ENCODE measurements at regions not wholly inside any gene's neighbourhood (a gene's known extent, or its start where the extent isn't known, plus 50 kb on each side); places are given as distances from the start of the nearest gene placed in this dataset.

- no peak for TF ChIP-seq ZBTB33 (IDR thresholded peaks at IDR 0.05)
- no peak for TF ChIP-seq REST (IDR thresholded peaks at IDR 0.05)
- TF ChIP-seq CTCF (IDR thresholded peaks at IDR 0.05; ENCODE audit: low read depth, low read length, missing input control), result no peak
- no peak for TF ChIP-seq TAF1 (conservative IDR thresholded peaks at IDR 0.05)
- TF ChIP-seq FOXA1 (IDR thresholded peaks at IDR 0.05), result no peak
- TF ChIP-seq SP1 (IDR thresholded peaks at IDR 0.05), result no peak
- no peak for TF ChIP-seq ATF3 (IDR thresholded peaks at IDR 0.05)
- TF ChIP-seq JUND (IDR thresholded peaks at IDR 0.05), result peak in 1 of 2 donors; percentile 15
- no peak for TF ChIP-seq NR2F2 (IDR thresholded peaks at IDR 0.05)
- TF ChIP-seq FOXA2 (IDR thresholded peaks at IDR 0.05), result peak; percentile 16
- no peak for TF ChIP-seq HNF4G (IDR thresholded peaks at IDR 0.05)
- TF ChIP-seq HNF4A (conservative IDR thresholded peaks at IDR 0.05), result peak in 1 of 2 donors; percentile 27
- WGBS, result 69% methylated on average over 2 of the region's 2 CpGs
- no peaks in the 10 kb centered on the region for H3K9me3 ChIP-seq (ENCODE audit: control insufficient read depth in 4 of 4, low read length in 3 of 4)
- H3K9ac ChIP-seq (ENCODE audit: low read depth in 1 of 2, low read length in 2 of 2), result no peak overlapping the region
- H3K27me3 ChIP-seq (ENCODE audit: control insufficient read depth in 4 of 4, insufficient read depth in 4 of 4, low read length in 3 of 4), result no peaks in the 10 kb centered on the region
- H3K4me3 ChIP-seq (ENCODE audit: low read depth in 1 of 3, low read length in 3 of 3), result no peak overlapping the region
- no peak for DNase-seq (ENCODE audit: low spot score)
- H3K4me1 ChIP-seq (ENCODE audit: control insufficient read depth in 4 of 4, insufficient read depth in 4 of 4, low read length in 3 of 4), result peaks cover 5 to 23% (median 15%) of the 10 kb centered on the region in 4 donors
- H3K36me3 ChIP-seq (ENCODE audit: control insufficient read depth in 4 of 4, insufficient read depth in 3 of 4, low read depth in 1 of 4, low read length in 3 of 4), result no peaks in the 10 kb centered on the region
- no peak overlapping the region for H3K27ac ChIP-seq (ENCODE audit: low read depth in 1 of 2, low read length in 2 of 2)
Observed at GRCh38 chr3:110711851-110712516, 359.6 kb upstream of the NECTIN3 start.

- H3K4me3 ChIP-seq (ENCODE audit: low read depth in 1 of 3, low read length in 3 of 3), result no peak overlapping the region
- no peak overlapping the region for H3K9ac ChIP-seq (ENCODE audit: low read depth in 1 of 2, low read length in 2 of 2)
- no peak overlapping the region for H3K27ac ChIP-seq (ENCODE audit: low read depth in 1 of 2, low read length in 2 of 2)
- no peaks in the 10 kb centered on the region for H3K36me3 ChIP-seq (ENCODE audit: control insufficient read depth in 4 of 4, insufficient read depth in 3 of 4, low read depth in 1 of 4, low read length in 3 of 4)
- no peaks in the 10 kb centered on the region for H3K9me3 ChIP-seq (ENCODE audit: control insufficient read depth in 4 of 4, low read length in 3 of 4)
- WGBS, result 21% methylated on average over 2 of the region's 2 CpGs
- peaks cover 0 to 13% (median 9%) of the 10 kb centered on the region in 4 donors for H3K4me1 ChIP-seq (ENCODE audit: control insufficient read depth in 4 of 4, insufficient read depth in 4 of 4, low read length in 3 of 4)
- TF ChIP-seq EGR1 (IDR thresholded peaks at IDR 0.05; ENCODE audit: low read depth in 2 of 2) (no peak), CTCF (IDR thresholded peaks at IDR 0.05; ENCODE audit: low read depth, low read length, missing input control) (no peak), TAF1 (conservative IDR thresholded peaks at IDR 0.05) (no peak), FOXA1 (IDR thresholded peaks at IDR 0.05) (no peak), YY1 (IDR thresholded peaks at IDR 0.05) (no peak), JUND (IDR thresholded peaks at IDR 0.05) (no peak)
- no peak for DNase-seq (ENCODE audit: low spot score)
- no peaks in the 10 kb centered on the region for H3K27me3 ChIP-seq (ENCODE audit: control insufficient read depth in 4 of 4, insufficient read depth in 4 of 4, low read length in 3 of 4)
Observed at GRCh38 chr3:110727056-110727455, 344.6 kb upstream of the NECTIN3 start.
